Skeletal muscle satellite cell (primary cell): ENCODE measurements at regions not wholly inside any gene's neighbourhood (a gene's known extent, or its start where the extent isn't known, plus 50 kb on each side); places are given as distances from the start of the nearest gene placed in this dataset.
"Not testable (repeated sequence)": the region's sequence is repeated elsewhere in the genome, so short reads cannot be mapped to it uniquely, and the experiment has no call there.

ENCODE experiments used
- H3K27me3 ChIP-seq: 2 replicates; pipeline ENCODE4 v1.7.0; 2013; ENCODE audit warnings: low read length; ENCODE audit not compliant: control insufficient read depth, insufficient read depth
- H3K36me3 ChIP-seq: 2 replicates; pipeline ENCODE4 v1.7.0; 2013; ENCODE audit warnings: mild to moderate bottlenecking, control low read depth, low read length; ENCODE audit not compliant: insufficient read depth
- H3K4me1 ChIP-seq: 2 replicates; pipeline ENCODE4 v1.7.0; 2013; ENCODE audit warnings: low read length; ENCODE audit not compliant: control insufficient read depth, insufficient read depth
- H3K4me2 ChIP-seq: 2 replicates; pipeline ENCODE4 v1.7.0; 2013; ENCODE audit warnings: mild to moderate bottlenecking, low read length
- H3K4me3 ChIP-seq: 2 replicates; pipeline ENCODE4 v1.7.0; 2013; ENCODE audit warnings: low read length
- H3K9ac ChIP-seq: 2 replicates; pipeline ENCODE4 v1.7.0; 2013; ENCODE audit warnings: mild to moderate bottlenecking, low read depth, low read length, moderate library complexity
- H3K9me3 ChIP-seq: replicated peaks from 2 replicates; pipeline ENCODE4 v1.7.0; 2013; ENCODE audit warnings: mild to moderate bottlenecking, control low read depth, low read length

DNA sequence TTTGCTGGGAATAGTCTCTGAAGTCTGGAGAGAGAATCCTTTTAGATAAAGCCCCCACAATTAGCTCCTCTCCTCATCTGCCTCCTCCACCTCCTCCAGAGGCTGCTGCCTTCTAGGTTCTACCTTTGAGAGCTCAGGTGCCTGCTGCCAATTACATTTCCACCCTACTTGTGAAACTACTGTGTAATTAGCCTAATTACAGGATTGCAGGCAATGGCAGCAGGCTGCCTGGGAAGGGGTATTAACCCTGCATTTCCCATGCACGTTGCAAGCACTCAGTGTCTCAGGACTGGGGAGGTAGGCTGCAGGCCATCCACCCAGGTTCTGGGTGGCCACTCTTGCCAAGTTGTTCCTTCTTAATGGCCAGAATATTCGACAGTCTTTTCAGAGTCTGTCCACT, 215.6 kb upstream of the ZNF217 start:
- Histone ChIP-seq H3K27me3 (no peaks in the 10 kb centered on the region), H3K4me1 (peaks cover 16% of the 10 kb centered on the region), H3K4me2 (no peak overlapping the region), H3K9ac (no peak overlapping the region), H3K9me3 (no peaks in the 10 kb centered on the region), H3K36me3 (no peaks in the 10 kb centered on the region), H3K4me3 (no peak overlapping the region)

DNA sequence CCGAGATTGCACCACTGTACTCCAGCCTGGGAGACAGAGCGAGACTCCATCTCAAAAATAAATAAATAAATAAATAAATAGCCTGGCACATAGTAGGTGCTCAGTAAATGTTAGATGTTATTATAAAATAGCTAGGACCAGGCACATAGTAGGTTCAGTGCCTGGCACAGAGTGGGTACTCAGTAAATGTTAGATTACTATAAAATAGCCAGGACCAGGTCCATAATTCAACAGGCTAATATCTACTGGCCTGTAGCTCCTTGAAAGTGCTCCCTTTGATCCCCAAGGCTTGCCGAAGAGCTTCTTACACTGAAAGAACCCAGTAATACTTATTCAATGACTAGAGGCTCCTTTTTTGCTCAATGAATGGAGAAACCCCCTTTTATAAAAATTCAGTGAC, 215.1 kb upstream of the ZNF217 start:
- Histone ChIP-seq H3K36me3 (no peaks in the 10 kb centered on the region), H3K9ac (no peak overlapping the region), H3K4me1 (peaks cover 16% of the 10 kb centered on the region)

DNA sequence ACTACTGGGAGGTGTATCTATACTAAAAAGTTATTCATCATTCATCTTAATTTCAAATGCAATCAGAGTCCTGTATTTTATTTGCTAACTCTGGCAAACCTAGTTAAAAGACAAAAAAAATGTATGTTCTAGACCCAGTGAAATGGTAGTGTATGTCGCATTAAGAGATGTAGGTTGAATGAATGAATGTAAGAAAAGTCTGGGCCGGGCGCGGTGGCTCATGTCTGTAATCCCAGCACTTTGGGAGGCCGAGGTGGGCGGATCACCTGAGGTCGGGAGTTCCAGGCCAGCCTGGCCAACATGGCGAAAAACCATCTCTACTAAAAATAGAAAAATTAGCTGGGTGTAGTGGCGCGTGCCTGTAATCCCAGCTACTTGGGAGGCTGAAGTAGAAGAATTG, 214.7 kb upstream of the ZNF217 start:
- H3K36me3 ChIP-seq, H3K4me3 ChIP-seq, H3K9ac ChIP-seq, H3K9me3 ChIP-seq, H3K27me3 ChIP-seq, H3K4me2 ChIP-seq: not testable (repeated sequence)
- peaks cover 16% of the 10 kb centered on the region for H3K4me1 ChIP-seq

More for the DNA sequence above, 215.1 kb upstream of the ZNF217 start:
- no peaks in the 10 kb centered on the region for H3K9me3 ChIP-seq
- no peak overlapping the region for H3K4me3 ChIP-seq
- no peak overlapping the region for H3K4me2 ChIP-seq
- H3K27me3 ChIP-seq, result no peaks in the 10 kb centered on the region

DNA sequence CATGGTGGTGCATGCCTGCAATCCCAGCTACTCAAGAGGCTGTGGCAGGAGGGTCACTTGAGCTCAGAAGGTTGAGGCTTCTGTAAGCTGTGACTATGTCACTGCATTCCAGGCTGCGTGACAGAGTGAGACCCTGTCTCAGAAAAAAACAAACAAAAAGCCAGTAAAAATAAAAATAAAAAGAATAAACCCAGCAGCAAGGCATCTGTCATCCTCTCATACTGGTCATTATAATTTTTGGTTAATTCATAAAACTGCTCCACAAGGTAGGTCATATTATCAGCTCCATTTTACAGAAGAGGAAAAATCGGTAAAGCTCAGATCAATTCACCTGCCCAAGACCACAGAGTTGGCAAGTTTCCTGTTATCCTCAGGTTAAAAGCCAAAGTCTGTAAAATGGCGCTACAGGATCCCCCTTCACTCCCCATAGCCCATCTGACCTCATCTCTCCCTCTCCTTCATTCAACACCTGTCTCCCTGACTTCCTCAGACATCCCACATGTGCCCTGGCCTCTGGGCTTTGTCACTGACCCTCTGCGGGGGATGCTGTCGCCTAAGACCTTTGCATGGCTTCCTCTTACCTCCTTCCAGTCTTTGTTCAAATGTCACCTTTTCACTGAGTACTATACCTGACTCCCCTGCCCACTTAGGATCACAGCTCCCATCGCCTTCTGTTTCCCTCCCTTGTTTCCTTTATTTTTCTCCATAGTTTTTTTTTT, 213.2 kb upstream of the ZNF217 start:
- Histone ChIP-seq H3K9ac (no peak overlapping the region), H3K4me2 (no peak overlapping the region), H3K4me1 (peaks cover 16% of the 10 kb centered on the region), H3K36me3 (no peaks in the 10 kb centered on the region), H3K9me3 (no peaks in the 10 kb centered on the region), H3K4me3 (no peak overlapping the region), H3K27me3 (no peaks in the 10 kb centered on the region)

DNA sequence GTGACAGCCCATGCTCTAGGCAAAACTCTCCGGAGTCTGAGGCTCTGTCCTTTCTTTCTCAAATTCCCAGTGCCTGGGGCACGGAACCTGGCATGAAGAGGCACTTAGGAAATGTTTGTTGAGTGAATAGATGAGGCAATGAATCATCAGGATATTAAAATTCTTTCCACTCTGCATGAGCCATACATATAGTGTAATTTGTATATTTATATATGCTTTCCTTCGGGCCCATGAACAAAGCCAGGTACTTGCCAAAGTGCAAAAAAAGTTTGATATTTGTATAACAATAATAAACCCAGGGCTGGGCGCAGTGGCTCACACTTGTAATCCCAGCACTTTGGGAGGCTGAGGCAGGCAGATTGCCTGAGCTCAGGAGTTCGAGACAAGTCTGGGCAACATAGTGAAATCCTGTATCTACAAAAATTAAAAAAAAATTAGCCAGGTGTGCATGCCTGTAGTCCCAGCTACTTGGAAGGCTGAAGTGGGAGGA, 212.3 kb upstream of the ZNF217 start:
- Histone ChIP-seq H3K4me3 (no peak overlapping the region), H3K9me3 (no peaks in the 10 kb centered on the region), H3K9ac (peak overlapping the region; percentile 71)

DNA sequence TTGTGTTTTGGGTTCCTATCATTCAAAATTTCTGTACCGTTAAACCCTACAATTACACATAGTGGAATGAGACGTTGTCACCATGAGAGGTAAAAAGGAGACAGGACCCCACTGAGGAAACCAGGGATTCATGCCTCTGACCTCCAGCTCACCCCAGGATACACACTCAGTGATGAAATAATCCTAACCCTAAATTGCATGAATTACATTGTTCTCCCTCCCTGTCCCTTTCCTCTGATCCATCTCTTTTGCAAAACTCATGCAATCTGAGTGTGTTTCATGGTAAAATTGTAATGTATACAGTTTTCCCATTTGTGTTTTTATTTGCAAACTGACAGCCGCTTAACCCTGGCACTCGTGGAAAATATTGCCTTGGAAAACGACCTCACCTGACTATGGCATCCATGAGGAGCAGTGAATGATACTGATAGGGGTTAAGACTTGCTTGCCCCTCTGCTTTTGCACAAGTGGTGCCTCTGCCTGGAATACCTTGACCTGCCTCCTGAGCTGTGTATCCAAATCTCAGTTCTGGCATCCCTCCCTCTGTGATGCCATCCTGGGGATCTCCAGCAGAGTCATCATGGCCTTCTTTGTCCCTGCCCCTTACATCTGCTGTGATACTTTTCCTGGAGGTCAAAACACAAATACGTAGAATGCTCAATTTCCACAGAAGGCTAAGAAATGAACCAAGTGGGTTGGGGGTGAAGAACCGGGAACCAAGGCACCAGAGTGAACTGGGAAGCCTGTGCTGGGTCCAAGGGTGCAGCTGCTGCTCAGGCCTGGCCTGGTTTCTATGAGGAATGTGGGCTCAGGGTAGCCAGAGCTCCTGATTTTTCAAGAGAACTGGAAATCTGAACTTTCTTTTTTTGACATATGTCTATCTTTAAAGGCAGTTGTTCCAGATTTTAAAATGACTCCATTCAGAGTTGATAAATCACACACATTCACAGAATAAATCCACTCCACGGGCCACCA, 211.6 kb upstream of the ZNF217 start:
- H3K36me3 ChIP-seq, result no peaks in the 10 kb centered on the region
- no peak overlapping the region for H3K4me3 ChIP-seq
- no peaks in the 10 kb centered on the region for H3K27me3 ChIP-seq
- peaks cover 16% of the 10 kb centered on the region for H3K4me1 ChIP-seq
- H3K4me2 ChIP-seq, result peak overlapping the region; percentile 1
- H3K9ac ChIP-seq, result peak overlapping the region; percentile 71
- H3K9me3 ChIP-seq, result no peaks in the 10 kb centered on the region

More for the DNA sequence above, 212.3 kb upstream of the ZNF217 start:
- Histone ChIP-seq H3K4me2 (peak overlapping the region; percentile 1), H3K4me1 (peaks cover 16% of the 10 kb centered on the region), H3K27me3 (no peaks in the 10 kb centered on the region), H3K36me3 (no peaks in the 10 kb centered on the region)

DNA sequence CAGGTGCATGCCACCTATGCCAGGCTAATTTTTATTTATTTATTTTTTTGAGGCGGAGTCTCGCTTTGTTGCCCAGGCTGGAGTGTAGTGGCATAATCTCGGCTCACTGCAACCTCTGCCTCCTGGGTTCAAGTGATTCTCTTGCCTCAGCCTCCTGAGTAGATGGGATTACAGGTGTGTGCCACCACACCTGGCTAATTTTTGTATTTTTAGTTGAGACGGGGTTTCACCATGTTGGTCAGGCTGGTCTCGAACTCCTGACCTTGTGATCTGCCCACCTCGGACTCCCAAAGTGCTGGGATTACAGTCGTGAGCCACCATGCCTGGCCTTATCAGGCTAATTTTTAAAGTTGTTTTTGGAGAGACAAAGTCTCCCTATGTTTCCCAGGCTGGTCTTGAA, 210.7 kb upstream of the ZNF217 start:
- not testable (repeated sequence) for H3K27me3 ChIP-seq, H3K4me2 ChIP-seq, H3K9ac ChIP-seq, H3K4me3 ChIP-seq, H3K9me3 ChIP-seq, H3K36me3 ChIP-seq
- H3K4me1 ChIP-seq, result peaks cover 16% of the 10 kb centered on the region

DNA sequence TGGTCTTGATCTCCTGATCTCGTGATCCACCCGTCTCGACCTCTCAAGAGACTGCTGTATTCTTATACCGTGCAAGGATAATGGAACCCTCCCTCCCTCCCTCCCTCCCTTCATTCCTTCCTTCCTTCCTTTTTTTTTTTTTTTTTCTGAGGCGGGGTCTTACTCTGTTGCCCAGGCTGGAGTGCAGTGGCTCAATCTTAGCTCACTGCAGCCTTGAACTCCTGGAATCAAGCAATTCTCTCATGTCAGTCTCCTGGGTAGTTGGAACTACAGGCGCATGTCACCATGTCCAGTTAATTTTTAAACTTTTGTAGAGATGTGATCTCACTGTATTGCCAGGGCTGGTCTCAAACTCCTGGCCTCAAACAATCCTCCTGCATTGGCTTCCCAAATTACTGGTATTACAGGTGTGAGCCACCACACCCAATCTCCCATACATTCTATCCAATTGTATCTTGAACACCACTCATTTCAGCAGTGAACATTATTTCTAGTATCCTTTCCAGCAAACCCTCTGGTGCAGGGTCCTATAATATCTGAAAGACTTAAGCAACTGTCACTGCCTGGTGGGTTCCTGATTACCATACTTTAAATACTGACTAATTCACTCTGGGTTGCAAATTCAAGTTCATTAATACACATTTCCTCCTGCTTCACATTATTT, 210.0 kb upstream of the ZNF217 start:
- Histone ChIP-seq H3K27me3 (no peaks in the 10 kb centered on the region), H3K4me3 (no peak overlapping the region), H3K9me3 (no peaks in the 10 kb centered on the region), H3K9ac (no peak overlapping the region), H3K36me3 (no peaks in the 10 kb centered on the region), H3K4me2 (no peak overlapping the region), H3K4me1 (peaks cover 16% of the 10 kb centered on the region)

DNA sequence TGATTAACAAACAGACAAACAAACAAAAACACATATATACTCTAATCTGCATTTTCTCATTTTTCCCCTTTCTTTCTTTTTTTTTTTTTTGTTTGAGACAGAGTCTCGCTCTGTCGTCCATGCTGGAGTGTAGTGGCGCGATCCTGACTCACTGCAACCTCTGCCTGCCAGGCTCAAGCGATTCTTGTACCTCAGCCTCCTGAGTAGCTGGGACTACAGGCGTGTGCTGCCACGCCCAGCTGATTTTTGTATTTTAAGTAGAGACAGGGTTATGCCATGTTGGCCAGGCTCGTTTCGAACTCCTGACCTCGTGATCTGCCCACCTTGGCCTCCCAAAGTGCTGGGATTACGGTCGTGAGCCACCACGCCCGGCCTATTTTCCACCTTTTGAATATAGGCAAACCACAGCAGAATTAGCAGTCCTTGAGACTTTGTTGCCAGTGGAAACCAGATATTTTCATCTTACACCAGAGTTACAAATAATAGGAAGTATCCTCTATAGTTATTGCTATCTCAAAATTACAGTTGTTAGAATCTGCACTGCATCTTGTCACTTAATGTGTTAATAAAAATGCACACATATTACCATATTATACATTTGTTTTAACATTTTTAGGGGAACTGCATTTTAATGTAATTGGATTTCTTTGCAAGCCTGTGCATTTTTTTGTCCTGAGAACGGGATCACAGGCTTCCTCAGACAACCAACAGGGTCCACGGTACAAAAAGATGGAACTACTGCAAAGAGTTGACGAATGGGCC, 208.2 kb upstream of the ZNF217 start:
- Histone ChIP-seq H3K4me1 (peaks cover 16% of the 10 kb centered on the region), H3K9me3 (no peaks in the 10 kb centered on the region), H3K36me3 (no peaks in the 10 kb centered on the region), H3K27me3 (no peaks in the 10 kb centered on the region), H3K9ac (no peak overlapping the region), H3K4me3 (no peak overlapping the region), H3K4me2 (no peak overlapping the region)

DNA sequence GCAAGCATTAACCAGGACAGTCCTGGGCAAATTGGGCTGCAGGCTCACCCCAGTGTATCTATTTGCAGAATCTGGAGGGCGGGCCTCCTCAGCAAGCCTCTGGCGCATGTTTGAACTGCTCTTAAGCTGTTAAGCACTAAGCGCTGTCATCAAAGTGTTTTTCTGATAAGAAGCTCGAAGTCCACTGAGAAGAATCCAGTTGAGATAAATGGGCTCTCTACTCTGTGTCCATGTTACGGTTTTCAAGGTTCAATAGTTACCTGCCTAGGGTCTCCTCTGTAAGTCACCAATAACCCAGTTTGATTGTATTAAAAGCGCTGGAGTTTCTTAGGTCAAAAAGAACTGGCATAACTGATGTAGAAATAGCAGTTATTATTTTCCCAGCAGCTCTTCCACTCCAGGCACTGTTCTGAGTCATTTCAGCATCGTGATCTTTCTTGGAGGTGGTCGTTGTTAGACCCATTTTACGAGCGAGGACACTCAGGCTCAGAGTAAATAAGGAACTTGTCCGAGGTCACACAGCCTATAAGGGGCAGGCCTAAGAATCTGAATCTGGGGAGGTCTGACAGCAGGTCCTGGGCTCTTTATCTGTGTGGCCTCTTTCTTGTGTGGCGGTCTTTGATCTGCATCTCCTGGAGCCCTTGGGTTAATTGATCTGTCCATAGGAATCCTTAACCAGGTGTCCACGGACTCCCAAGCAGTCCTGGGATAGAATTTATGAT, 207.4 kb upstream of the ZNF217 start:
- Histone ChIP-seq H3K9ac (no peak overlapping the region), H3K36me3 (no peaks in the 10 kb centered on the region), H3K4me1 (peaks cover 13% of the 10 kb centered on the region), H3K4me2 (no peak overlapping the region), H3K4me3 (no peak overlapping the region), H3K27me3 (no peaks in the 10 kb centered on the region), H3K9me3 (no peaks in the 10 kb centered on the region)
